Femur (tissue), 1 donor: ENCODE measurements at regions not wholly inside any gene's neighbourhood (a gene's known extent, or its start where the extent isn't known, plus 50 kb on each side); places are given as distances from the start of the nearest gene placed in this dataset.

Experiments
- DNase-seq: peaks from one replicate; pipeline ENCODE4 v3.0.0-alpha.2; 2017

- no peak for DNase-seq
Measured at GRCh38 chr6:1516742-1517520, 92.8 kb upstream of the FOXC1 start.

GRCh38 chr6:1518855-1519254 lies 90.9 kb upstream of the FOXC1 start:
- DNase-seq = no peak

- DNase-seq = no peak
Measured at GRCh38 chr6:1519597-1519996, 90.1 kb upstream of the FOXC1 start.

- DNase-seq = no peak
Measured at GRCh38 chr6:1522779-1523178, 86.9 kb upstream of the FOXC1 start.

GRCh38 chr6:1524040-1524480 lies 85.7 kb upstream of the FOXC1 start:
- peak; percentile 81 for DNase-seq

- no peak for DNase-seq
Measured at GRCh38 chr6:1525364-1526038, 84.2 kb upstream of the FOXC1 start.

- peak; percentile 81 for DNase-seq
Measured at GRCh38 chr6:1526398-1527072, 83.2 kb upstream of the FOXC1 start.

GRCh38 chr6:1527073-1527457 lies 82.7 kb upstream of the FOXC1 start:
- peak; percentile 92 for DNase-seq

GRCh38 chr6:1535295-1535694 lies 74.4 kb upstream of the FOXC1 start:
- no peak for DNase-seq

- no peak for DNase-seq
Measured at GRCh38 chr6:1536526-1537429, 72.9 kb upstream of the FOXC1 start.

- peak; percentile 43 for DNase-seq
Measured at GRCh38 chr6:1538369-1538768, 71.3 kb upstream of the FOXC1 start.

GRCh38 chr6:1538810-1539478 lies 70.8 kb upstream of the FOXC1 start:
- DNase-seq = peak; percentile 75

- DNase-seq = no peak
Measured at GRCh38 chr6:1540864-1541521, 68.7 kb upstream of the FOXC1 start.

- no peak for DNase-seq
Measured at GRCh38 chr6:1542335-1542734, 67.4 kb upstream of the FOXC1 start.

GRCh38 chr6:1542764-1543163 lies 67.0 kb upstream of the FOXC1 start:
- DNase-seq = no peak

- DNase-seq = no peak
Measured at GRCh38 chr6:1544000-1544399, 65.7 kb upstream of the FOXC1 start.

- no peak for DNase-seq
Measured at GRCh38 chr6:1544603-1545002, 65.1 kb upstream of the FOXC1 start.

- no peak for DNase-seq
Measured at GRCh38 chr6:1545654-1546053, 64.1 kb upstream of the FOXC1 start.

GRCh38 chr6:1547785-1548184 lies 61.9 kb upstream of the FOXC1 start:
- DNase-seq = no peak

- no peak for DNase-seq
Measured at GRCh38 chr6:1551249-1551648, 58.5 kb upstream of the FOXC1 start.

- DNase-seq = no peak
Measured at GRCh38 chr6:1552296-1552761, 57.4 kb upstream of the FOXC1 start.
